Gastrocnemius medialis (tissue), 4 donors: ENCODE measurements at regions not wholly inside any gene's neighbourhood (a gene's known extent, or its start where the extent isn't known, plus 50 kb on each side); places are given as distances from the start of the nearest gene placed in this dataset.

Experiments
- POLR2A ChIP-seq, 2 donors: fragments of 450-650 bp; IDR thresholded peaks; one replicate each; pipeline ENCODE4 v1.6.1; 2017; ENCODE audit warnings: antibody characterized with exemption in 2 of 2, mild to moderate bottlenecking in 2 of 2, moderate library complexity in 2 of 2
- TF ChIP-seq, protein P1 (sequence below), 5 experiments: fragments of 450-650 bp in 3 of 5; fragments of 200-600 bp in 2 of 5; sonication (generic) in 2 of 5; IDR thresholded peaks in 4 of 5; conservative IDR thresholded peaks in 1 of 5; 1 replicate in 4 of 5; 2 replicates in 1 of 5; pipeline ENCODE4 v1.5.1; 2016 to 2019; ENCODE audit warnings: antibody characterized with exemption in 5 of 5, mild to moderate bottlenecking in 3 of 5, moderate library complexity in 3 of 5

DNA sequence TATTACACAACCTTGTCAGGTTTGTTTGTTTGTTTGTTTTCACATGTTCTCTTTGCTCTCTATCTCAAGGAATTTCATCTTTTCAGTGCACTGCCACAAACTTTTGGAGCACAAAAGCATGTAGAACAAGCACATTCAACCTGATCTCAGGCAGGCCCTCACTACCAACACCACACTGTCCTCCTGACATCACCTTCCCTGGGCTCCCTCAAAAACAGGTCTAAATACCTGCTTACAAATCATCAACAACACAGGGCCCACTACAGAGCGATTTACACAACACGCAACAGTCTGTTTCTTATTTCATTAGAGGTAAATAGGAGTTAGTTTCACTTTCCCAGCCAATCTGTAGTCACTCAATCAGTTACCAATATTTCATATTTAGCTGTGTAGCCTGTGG lies 241.4 kb downstream of the EPHA7 start:
- TF ChIP-seq POLR2A (IDR thresholded peaks at IDR 0.05): no peak
- TF ChIP-seq, protein P1, sequence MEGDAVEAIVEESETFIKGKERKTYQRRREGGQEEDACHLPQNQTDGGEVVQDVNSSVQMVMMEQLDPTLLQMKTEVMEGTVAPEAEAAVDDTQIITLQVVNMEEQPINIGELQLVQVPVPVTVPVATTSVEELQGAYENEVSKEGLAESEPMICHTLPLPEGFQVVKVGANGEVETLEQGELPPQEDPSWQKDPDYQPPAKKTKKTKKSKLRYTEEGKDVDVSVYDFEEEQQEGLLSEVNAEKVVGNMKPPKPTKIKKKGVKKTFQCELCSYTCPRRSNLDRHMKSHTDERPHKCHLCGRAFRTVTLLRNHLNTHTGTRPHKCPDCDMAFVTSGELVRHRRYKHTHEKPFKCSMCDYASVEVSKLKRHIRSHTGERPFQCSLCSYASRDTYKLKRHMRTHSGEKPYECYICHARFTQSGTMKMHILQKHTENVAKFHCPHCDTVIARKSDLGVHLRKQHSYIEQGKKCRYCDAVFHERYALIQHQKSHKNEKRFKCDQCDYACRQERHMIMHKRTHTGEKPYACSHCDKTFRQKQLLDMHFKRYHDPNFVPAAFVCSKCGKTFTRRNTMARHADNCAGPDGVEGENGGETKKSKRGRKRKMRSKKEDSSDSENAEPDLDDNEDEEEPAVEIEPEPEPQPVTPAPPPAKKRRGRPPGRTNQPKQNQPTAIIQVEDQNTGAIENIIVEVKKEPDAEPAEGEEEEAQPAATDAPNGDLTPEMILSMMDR (IDR thresholded peaks at IDR 0.05 in 4 of 5, conservative IDR thresholded peaks at IDR 0.05 in 1 of 5): no peak
